Loucy (cell line): ENCODE measurements at regions not wholly inside any gene's neighbourhood (a gene's known extent, or its start where the extent isn't known, plus 50 kb on each side); places are given as distances from the start of the nearest gene placed in this dataset.

Experiments used
- H2AFZ ChIP-seq: fragments of 200-600 bp; sonication (generic); 2 replicates; pipeline ENCODE4 v1.6.0; 2016; ENCODE audit warnings: antibody characterized with exemption, mild to moderate bottlenecking, low read length, moderate library complexity
- H3F3A ChIP-seq: fragments of 200-600 bp; 2 replicates; pipeline ENCODE4 v1.6.0; 2016; ENCODE audit warnings: antibody characterized with exemption, low read depth, mild to moderate bottlenecking
- H3K27me3 ChIP-seq: fragments of 200-600 bp; sonication (generic); 2 replicates; pipeline ENCODE4 v1.6.1; 2014; ENCODE audit warnings: low read length, mild to moderate bottlenecking; ENCODE audit not compliant: insufficient read depth, poor library complexity, severe bottlenecking
- H3K36me3 ChIP-seq: fragments of 200-600 bp; sonication (generic); 2 replicates; pipeline ENCODE4 v1.6.1; 2016; ENCODE audit warnings: low read length; ENCODE audit not compliant: insufficient read depth
- H3K4me1 ChIP-seq: fragments of 200-600 bp; sonication (generic); 2 replicates; pipeline ENCODE4 v1.5.1; 2014; ENCODE audit warnings: low read length, mild to moderate bottlenecking; ENCODE audit not compliant: insufficient read depth, poor library complexity, severe bottlenecking
- H3K4me2 ChIP-seq: fragments of 200-600 bp; sonication (generic); 2 replicates; pipeline ENCODE4 v1.6.0; 2014; ENCODE audit warnings: antibody characterized with exemption, low read length, low read depth, mild to moderate bottlenecking; ENCODE audit not compliant: poor library complexity, severe bottlenecking
- H3K4me3 ChIP-seq: fragments of 200-600 bp; sonication (generic); 2 replicates; pipeline ENCODE4 v1.5.1; 2014; ENCODE audit warnings: low read length, mild to moderate bottlenecking, mixed read lengths; ENCODE audit not compliant: poor library complexity, severe bottlenecking
- H3K79me2 ChIP-seq: fragments of 200-600 bp; sonication (generic); 2 replicates; pipeline ENCODE4 v1.6.1; 2014; ENCODE audit warnings: low read length; ENCODE audit not compliant: insufficient read depth
- H3K9ac ChIP-seq: fragments of 200-600 bp; sonication (generic); 2 replicates; pipeline ENCODE4 v1.6.0; 2014; ENCODE audit warnings: mild to moderate bottlenecking, low read depth, low read length, moderate library complexity; ENCODE audit not compliant: poor library complexity, severe bottlenecking
- H3K9me2 ChIP-seq: fragments of 200-600 bp; sonication (generic); replicated peaks from 2 replicates; pipeline ENCODE4 v1.6.1; 2016; ENCODE audit warnings: low read depth, low read length, mixed read lengths
- H3K9me3 ChIP-seq: fragments of 200-600 bp; sonication (generic); 2 replicates; pipeline ENCODE4 v1.6.1; 2014; ENCODE audit warnings: mild to moderate bottlenecking, antibody characterized with exemption, low read length, low read depth; ENCODE audit not compliant: insufficient read depth
- H4K20me1 ChIP-seq: fragments of 200-600 bp; sonication (generic); 2 replicates; pipeline ENCODE4 v1.6.0; 2014; ENCODE audit warnings: antibody characterized with exemption, low read length, mild to moderate bottlenecking; ENCODE audit not compliant: insufficient read depth, poor library complexity, severe bottlenecking
- EZH2phosphoT487 ChIP-seq: fragments of 200-600 bp; IDR thresholded peaks from 2 replicates; pipeline ENCODE4 v1.6.1; 2018; ENCODE audit warnings: antibody characterized with exemption, mild to moderate bottlenecking, moderate library complexity, borderline replicate concordance
- TF ChIP-seq, protein P1 (sequence below): fragments of 200-600 bp; sonication (generic); conservative IDR thresholded peaks from 2 replicates; pipeline ENCODE4 v1.5.1; 2014; ENCODE audit warnings: mild to moderate bottlenecking, antibody characterized with exemption, low read length

DNA sequence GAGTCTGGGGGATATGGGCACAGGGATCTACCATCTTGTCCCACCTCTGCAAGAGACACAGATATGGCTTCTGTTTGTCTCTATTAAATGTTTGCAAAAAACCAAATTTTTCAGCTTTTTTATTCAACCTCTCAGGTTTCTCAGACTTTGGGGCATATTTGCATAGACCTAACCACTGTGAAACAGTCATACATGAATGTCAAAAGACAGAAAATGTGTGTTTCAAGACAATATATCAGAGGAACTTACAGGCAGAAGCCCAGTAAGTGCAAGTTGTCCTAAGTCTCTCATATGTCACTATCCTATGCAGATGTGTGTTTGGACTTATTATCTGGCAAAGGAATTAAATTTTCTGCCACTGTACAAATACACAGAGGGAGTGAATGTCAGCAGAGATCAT lies 951.2 kb downstream of the PCDH18 start:
- H2AFZ ChIP-seq, result no peak overlapping the region
- no peaks in the 10 kb centered on the region for H4K20me1 ChIP-seq
- H3K9ac ChIP-seq, result no peak overlapping the region
- H3K9me2 ChIP-seq, result no peaks in the 10 kb centered on the region
- no peak overlapping the region for H3K4me2 ChIP-seq
- no peaks in the 10 kb centered on the region for H3F3A ChIP-seq
- H3K36me3 ChIP-seq, result no peaks in the 10 kb centered on the region
- H3K9me3 ChIP-seq, result no peaks in the 10 kb centered on the region
- H3K4me1 ChIP-seq, result no peaks in the 10 kb centered on the region
- H3K4me3 ChIP-seq, result no peak overlapping the region
- H3K27me3 ChIP-seq, result no peaks in the 10 kb centered on the region
- TF ChIP-seq EZH2phosphoT487, result no peak
- TF ChIP-seq, protein P1, sequence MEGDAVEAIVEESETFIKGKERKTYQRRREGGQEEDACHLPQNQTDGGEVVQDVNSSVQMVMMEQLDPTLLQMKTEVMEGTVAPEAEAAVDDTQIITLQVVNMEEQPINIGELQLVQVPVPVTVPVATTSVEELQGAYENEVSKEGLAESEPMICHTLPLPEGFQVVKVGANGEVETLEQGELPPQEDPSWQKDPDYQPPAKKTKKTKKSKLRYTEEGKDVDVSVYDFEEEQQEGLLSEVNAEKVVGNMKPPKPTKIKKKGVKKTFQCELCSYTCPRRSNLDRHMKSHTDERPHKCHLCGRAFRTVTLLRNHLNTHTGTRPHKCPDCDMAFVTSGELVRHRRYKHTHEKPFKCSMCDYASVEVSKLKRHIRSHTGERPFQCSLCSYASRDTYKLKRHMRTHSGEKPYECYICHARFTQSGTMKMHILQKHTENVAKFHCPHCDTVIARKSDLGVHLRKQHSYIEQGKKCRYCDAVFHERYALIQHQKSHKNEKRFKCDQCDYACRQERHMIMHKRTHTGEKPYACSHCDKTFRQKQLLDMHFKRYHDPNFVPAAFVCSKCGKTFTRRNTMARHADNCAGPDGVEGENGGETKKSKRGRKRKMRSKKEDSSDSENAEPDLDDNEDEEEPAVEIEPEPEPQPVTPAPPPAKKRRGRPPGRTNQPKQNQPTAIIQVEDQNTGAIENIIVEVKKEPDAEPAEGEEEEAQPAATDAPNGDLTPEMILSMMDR, result no peak
- H3K79me2 ChIP-seq, result no peaks in the 10 kb centered on the region

DNA sequence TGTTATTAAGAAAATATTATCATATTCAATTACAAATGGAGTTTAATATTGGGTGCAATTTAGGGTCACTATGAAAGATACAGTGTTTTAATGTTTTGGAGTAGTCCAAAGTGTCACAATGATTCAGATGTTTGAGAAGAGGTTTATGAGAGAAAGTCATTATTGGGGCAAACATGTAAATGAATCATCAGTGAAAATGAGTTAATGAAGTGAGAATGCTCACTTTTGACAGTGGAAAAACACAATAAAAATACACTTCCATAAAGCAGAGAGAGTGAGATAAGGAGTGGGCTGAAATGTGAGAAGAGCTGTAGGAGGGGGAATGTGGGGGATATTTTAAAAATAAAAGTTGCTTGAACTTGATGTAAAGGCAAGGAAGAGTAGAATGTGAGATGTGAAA lies 957.1 kb downstream of the PCDH18 start:
- Histone ChIP-seq H3K4me3 (no peak overlapping the region), H3K9me3 (no peaks in the 10 kb centered on the region), H3K9me2 (no peaks in the 10 kb centered on the region), H3K27me3 (no peaks in the 10 kb centered on the region), H4K20me1 (no peaks in the 10 kb centered on the region), H3F3A (no peaks in the 10 kb centered on the region), H2AFZ (no peak overlapping the region), H3K79me2 (no peaks in the 10 kb centered on the region), H3K36me3 (no peaks in the 10 kb centered on the region), H3K9ac (no peak overlapping the region), H3K4me1 (no peaks in the 10 kb centered on the region), H3K4me2 (no peak overlapping the region)
- TF ChIP-seq EZH2phosphoT487, result no peak
- TF ChIP-seq, protein P1, result no peak

DNA sequence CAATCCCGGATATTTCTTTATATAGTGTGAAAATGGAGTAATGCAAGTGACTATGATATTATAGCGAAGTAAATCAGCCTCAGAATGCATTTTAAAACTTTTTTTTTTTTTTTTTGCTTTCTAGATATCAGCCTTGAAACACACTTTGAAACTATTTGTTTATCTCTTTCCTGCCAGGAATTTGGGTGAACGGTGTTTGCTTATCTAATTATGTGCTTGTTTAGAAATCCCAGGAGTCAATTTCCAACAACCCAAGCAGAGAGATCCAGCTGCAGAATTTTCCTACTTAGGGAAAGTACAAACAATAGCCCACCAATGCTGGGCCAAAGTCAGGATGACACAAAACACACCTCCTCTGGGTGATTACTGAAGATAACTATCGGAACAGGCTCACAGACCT lies 958.8 kb downstream of the PCDH18 start:
- no peak overlapping the region for H3K9ac ChIP-seq
- TF ChIP-seq, protein P1, result no peak
- no peak for TF ChIP-seq EZH2phosphoT487
- no peaks in the 10 kb centered on the region for H3K4me1 ChIP-seq
- H3F3A ChIP-seq, result no peaks in the 10 kb centered on the region
- no peaks in the 10 kb centered on the region for H3K9me2 ChIP-seq
- H3K4me3 ChIP-seq, result no peak overlapping the region
- H3K27me3 ChIP-seq, result no peaks in the 10 kb centered on the region
- no peaks in the 10 kb centered on the region for H3K9me3 ChIP-seq
- H3K79me2 ChIP-seq, result no peaks in the 10 kb centered on the region
- no peaks in the 10 kb centered on the region for H4K20me1 ChIP-seq
- H2AFZ ChIP-seq, result no peak overlapping the region
- H3K36me3 ChIP-seq, result no peaks in the 10 kb centered on the region
- no peak overlapping the region for H3K4me2 ChIP-seq
